GM04503 (cell line): ENCODE measurements at regions not wholly inside any gene's neighbourhood (a gene's known extent, or its start where the extent isn't known, plus 50 kb on each side); places are given as distances from the start of the nearest gene placed in this dataset.
A peak's percentile ranks its signal among the peaks of the same experiment; 100 is the strongest.

Experiments
- DNase-seq: peaks from one replicate; pipeline ENCODE4 v3.0.0-alpha.2; 2012; ENCODE audit warnings: low read depth

GRCh38 chr1:218991089-218991488 is 182.6 kb upstream of the LYPLAL1 start:
- no peak for DNase-seq

GRCh38 chr1:218994615-218995014 is 179.1 kb upstream of the LYPLAL1 start:
- DNase-seq, result no peak

- no peak for DNase-seq
These were observed 178.5 kb upstream of the LYPLAL1 start for GRCh38 chr1:218995091-218995665.

GRCh38 chr1:218996362-218996761 is 177.3 kb upstream of the LYPLAL1 start:
- no peak for DNase-seq

- no peak for DNase-seq
These were observed 173.7 kb upstream of the LYPLAL1 start for GRCh38 chr1:219000005-219000404.

- DNase-seq, result no peak
These were observed 173.0 kb upstream of the LYPLAL1 start for GRCh38 chr1:219000631-219001030.

GRCh38 chr1:219010720-219011119 is 163.0 kb upstream of the LYPLAL1 start:
- DNase-seq, result no peak

- no peak for DNase-seq
These were observed 153.3 kb upstream of the LYPLAL1 start for GRCh38 chr1:219020386-219020785.

GRCh38 chr1:219020846-219021245 is 152.8 kb upstream of the LYPLAL1 start:
- DNase-seq, result no peak

- DNase-seq, result no peak
These were observed 146.5 kb upstream of the LYPLAL1 start for GRCh38 chr1:219027146-219027673.

GRCh38 chr1:219031809-219032208 is 141.9 kb upstream of the LYPLAL1 start:
- DNase-seq, result no peak

GRCh38 chr1:219038398-219038797 is 135.3 kb upstream of the LYPLAL1 start:
- no peak for DNase-seq

- DNase-seq, result no peak
These were observed 134.5 kb upstream of the LYPLAL1 start for GRCh38 chr1:219039017-219039681.

GRCh38 chr1:219039682-219040154 is 134.0 kb upstream of the LYPLAL1 start:
- no peak for DNase-seq

GRCh38 chr1:219040291-219040690 is 133.4 kb upstream of the LYPLAL1 start:
- DNase-seq, result no peak

- DNase-seq, result peak; percentile 21
These were observed 132.5 kb upstream of the LYPLAL1 start for GRCh38 chr1:219041141-219041540.

- DNase-seq, result no peak
These were observed 131.9 kb upstream of the LYPLAL1 start for GRCh38 chr1:219041818-219042217.

- no peak for DNase-seq
These were observed 130.9 kb upstream of the LYPLAL1 start for GRCh38 chr1:219042769-219043168.

- no peak for DNase-seq
These were observed 128.4 kb upstream of the LYPLAL1 start for GRCh38 chr1:219045246-219045645.

- no peak for DNase-seq
These were observed 124.2 kb upstream of the LYPLAL1 start for GRCh38 chr1:219049501-219049900.

- no peak for DNase-seq
These were observed 123.4 kb upstream of the LYPLAL1 start for GRCh38 chr1:219050086-219050821.

GRCh38 chr1:219050822-219051125 is 122.9 kb upstream of the LYPLAL1 start:
- DNase-seq, result no peak

GRCh38 chr1:219051547-219051946 is 122.1 kb upstream of the LYPLAL1 start:
- no peak for DNase-seq
